Esophagus (tissue), 2 donors: ENCODE measurements at regions not wholly inside any gene's neighbourhood (a gene's known extent, or its start where the extent isn't known, plus 50 kb on each side); places are given as distances from the start of the nearest gene placed in this dataset.

Source experiments
- H3K27ac ChIP-seq, 2 donors: one replicate each; pipeline ENCODE4 v1.5.1; 2013; ENCODE audit warnings: low read depth in 2 of 2, mild to moderate bottlenecking in 2 of 2, inconsistent platforms in 1 of 2, low read length in 1 of 2, moderate library complexity in 1 of 2
- H3K27me3 ChIP-seq, 2 donors: one replicate each; pipeline ENCODE4 v1.6.1; 2013; ENCODE audit warnings: low read length in 2 of 2, control low read depth in 1 of 2, mild to moderate bottlenecking in 1 of 2; ENCODE audit not compliant: insufficient read depth in 2 of 2, control insufficient read depth in 1 of 2
- H3K36me3 ChIP-seq, 2 donors: one replicate each; pipeline ENCODE4 v1.6.1; 2013; ENCODE audit warnings: low read length in 1 of 2; ENCODE audit not compliant: control insufficient read depth in 2 of 2, insufficient read depth in 2 of 2
- H3K4me1 ChIP-seq, 2 donors: one replicate each; pipeline ENCODE4 v1.6.1; 2013; ENCODE audit warnings: low read length in 1 of 2; ENCODE audit not compliant: control insufficient read depth in 2 of 2, insufficient read depth in 2 of 2
- H3K4me3 ChIP-seq, 2 donors: one replicate each; pipeline ENCODE4 v1.5.1; 2013; ENCODE audit warnings: low read length in 2 of 2, mild to moderate bottlenecking in 2 of 2, low read depth in 1 of 2, moderate library complexity in 1 of 2
- H3K9me3 ChIP-seq, 2 donors: one replicate each; pipeline ENCODE4 v1.6.1; 2013; ENCODE audit warnings: mild to moderate bottlenecking in 2 of 2, low read depth in 1 of 2, low read length in 1 of 2, moderate library complexity in 1 of 2; ENCODE audit not compliant: control insufficient read depth in 2 of 2, insufficient read depth in 1 of 2
- WGBS, 2 donors: extraction: QIAGEN DNeasy Blood & Tissue Kit; methylation state at CpG; one replicate each; pipeline ENCODE4 v1.1.7; 2013; 5-methylcytosine and 5-hydroxymethylcytosine counted together
- donor health status: healthy with polysubstance abuse.
- donor health status: Bipolar disorder and iron deficiency.

DNA sequence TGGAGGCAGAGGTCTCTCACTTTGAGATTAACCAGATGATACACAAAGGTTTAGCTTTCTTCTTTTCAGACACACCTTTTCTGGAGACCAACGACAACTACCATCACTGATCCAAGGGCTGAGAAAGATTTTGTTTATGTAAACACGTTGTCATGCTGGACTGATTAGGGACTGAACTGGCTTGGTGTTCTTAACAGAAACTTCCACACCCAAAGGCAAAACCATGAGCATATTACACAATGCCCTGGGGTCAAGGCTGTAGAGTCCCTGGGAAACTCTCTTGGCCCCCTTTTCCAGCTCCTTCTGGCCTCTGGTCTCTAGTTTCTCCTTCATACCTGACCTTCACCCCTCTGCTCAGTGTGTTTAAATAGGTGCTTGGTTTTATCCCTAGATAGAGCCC, 447.0 kb upstream of the TCF4 start:
- H3K27me3 ChIP-seq: no peaks in the 10 kb centered on the region
- H3K36me3 ChIP-seq: no peaks in the 10 kb centered on the region
- H3K4me1 ChIP-seq: no peaks in the 10 kb centered on the region
- H3K27ac ChIP-seq: no peak overlapping the region
- 36 to 41% methylated on average over 2 of the region's 2 CpGs for WGBS, 2 donors
- H3K4me3 ChIP-seq: no peak overlapping the region
- H3K9me3 ChIP-seq: no peaks in the 10 kb centered on the region

DNA sequence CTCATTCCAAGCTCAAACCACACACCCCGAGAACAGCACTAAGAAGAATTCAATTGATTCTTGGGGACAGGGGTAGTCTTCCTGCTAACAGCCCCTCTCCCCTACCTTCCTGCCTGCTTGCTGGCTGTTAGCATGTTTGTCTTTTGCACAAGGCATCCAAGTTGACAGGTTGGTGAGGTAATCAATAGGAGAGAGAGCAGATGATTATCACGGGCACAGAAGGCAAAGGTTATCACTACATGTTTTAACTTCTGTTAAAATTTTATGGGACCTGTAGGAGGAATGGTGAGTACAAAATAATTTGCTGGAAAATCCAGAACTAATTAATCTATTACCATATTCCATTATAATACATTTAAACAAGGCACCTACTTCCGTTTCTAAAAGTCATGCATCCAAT, 442.1 kb upstream of the TCF4 start:
- no peaks in the 10 kb centered on the region for H3K4me1 ChIP-seq
- 84 to 88% methylated on average over 3 of the region's 3 CpGs for WGBS, 2 donors
- H3K27me3 ChIP-seq: no peaks in the 10 kb centered on the region
- H3K9me3 ChIP-seq: no peaks in the 10 kb centered on the region
- no peak overlapping the region for H3K27ac ChIP-seq
- H3K36me3 ChIP-seq: no peaks in the 10 kb centered on the region
- no peak overlapping the region for H3K4me3 ChIP-seq

DNA sequence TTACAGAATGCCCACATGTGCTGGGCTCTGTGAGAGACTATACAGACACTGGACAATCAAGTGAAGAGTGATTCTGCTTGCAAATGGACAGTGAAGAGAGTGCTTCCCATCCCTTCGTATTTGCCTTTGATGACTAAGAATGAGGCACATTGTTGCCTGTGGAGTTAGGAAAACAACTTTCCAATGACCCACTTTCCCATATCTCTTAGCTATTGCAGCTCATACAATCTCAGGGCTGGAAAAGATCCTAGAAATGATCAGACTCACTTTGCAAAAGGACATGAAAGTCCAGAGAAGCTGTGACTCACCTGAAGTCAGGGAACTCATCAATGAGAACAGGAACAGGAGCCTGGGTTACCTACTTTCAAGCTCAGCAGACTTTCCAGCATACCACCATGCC, 440.5 kb upstream of the TCF4 start:
- Histone ChIP-seq H3K27me3 (no peaks in the 10 kb centered on the region), H3K36me3 (no peaks in the 10 kb centered on the region), H3K4me3 (no peak overlapping the region), H3K9me3 (no peaks in the 10 kb centered on the region), H3K4me1 (no peaks in the 10 kb centered on the region), H3K27ac (no peak overlapping the region)
- 0% methylated on average over 1 of the region's 1 CpG for WGBS, 2 donors

DNA sequence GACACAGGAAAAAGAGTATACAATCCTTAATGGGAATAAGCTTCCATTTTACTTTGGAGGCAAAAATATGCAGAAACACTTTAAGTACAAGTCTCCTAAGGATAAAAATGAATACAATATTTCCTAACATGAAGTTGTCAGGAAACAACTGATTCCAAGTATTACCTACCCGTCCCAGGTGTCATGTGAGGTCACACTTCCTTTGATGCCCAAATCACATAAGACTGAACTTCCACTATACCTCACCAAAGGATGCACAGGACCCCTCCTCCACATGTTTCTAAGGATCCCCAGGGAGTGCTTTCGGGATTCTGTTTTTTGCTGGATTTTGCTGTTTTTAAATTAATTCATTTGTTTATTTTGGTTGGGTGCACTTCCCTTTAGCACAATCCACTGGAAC, 438.5 kb upstream of the TCF4 start:
- Histone ChIP-seq H3K36me3 (no peaks in the 10 kb centered on the region), H3K27me3 (no peaks in the 10 kb centered on the region), H3K4me3 (no peak overlapping the region), H3K9me3 (no peaks in the 10 kb centered on the region), H3K27ac (no peak overlapping the region), H3K4me1 (no peaks in the 10 kb centered on the region)
- 37 to 62% methylated on average over 2 of the region's 2 CpGs for WGBS, 2 donors

DNA sequence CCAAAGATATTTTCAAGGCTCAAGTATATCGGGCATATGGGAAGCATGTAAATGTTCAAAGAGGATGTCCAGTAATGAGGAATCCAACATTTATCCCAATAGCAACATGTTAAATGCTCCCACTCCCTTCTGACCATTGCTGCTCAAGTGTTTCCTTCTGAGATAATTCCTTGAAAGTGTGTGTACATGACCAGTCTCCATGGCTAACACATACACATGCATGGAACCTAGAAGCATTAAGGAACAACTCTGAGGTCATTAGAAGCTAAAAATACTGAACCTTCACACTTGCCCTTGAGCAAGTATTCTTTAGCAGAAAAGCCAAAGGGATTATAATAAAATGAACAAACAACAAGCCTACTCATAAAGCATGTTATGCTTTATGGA, 433.8 kb upstream of the TCF4 start:
- H3K4me1 ChIP-seq: no peaks in the 10 kb centered on the region
- 92 to 93% methylated on average over 1 of the region's 1 CpG for WGBS, 2 donors
- no peak overlapping the region for H3K27ac ChIP-seq
- no peaks in the 10 kb centered on the region for H3K9me3 ChIP-seq
- H3K4me3 ChIP-seq: no peak overlapping the region
- no peaks in the 10 kb centered on the region for H3K36me3 ChIP-seq
- H3K27me3 ChIP-seq: no peaks in the 10 kb centered on the region

DNA sequence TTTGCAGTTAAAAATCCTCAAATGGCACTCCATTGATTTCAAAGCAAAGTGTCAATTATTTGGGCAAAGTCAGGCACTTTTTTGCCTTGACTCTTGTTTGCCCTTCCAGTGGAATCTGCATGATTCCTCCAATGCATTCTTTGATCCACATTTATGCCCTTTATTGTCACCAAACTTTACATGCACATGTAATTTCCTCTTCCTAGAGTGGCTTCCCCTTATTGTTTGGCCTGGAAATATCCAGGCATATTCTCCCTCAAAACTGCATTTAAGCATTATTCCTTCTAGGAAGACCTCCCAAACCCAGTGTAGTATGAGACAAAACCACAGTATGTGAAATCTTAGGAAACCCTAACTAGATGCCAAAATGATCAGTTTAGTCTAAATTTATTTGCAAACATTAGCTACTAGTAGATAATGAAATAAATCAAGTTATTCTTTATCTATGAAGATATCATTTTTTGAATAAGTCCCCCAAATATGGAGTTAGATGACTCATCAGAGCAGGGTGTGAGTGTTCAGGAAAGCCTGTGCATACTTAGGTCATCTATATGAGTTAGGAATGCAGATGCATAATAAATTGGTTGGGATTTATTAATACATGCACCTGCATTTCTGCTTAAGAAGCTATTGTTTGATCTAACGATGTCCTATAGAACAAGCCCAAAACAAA, 433.3 kb upstream of the TCF4 start:
- Histone ChIP-seq H3K9me3 (no peaks in the 10 kb centered on the region), H3K27ac (no peak overlapping the region)

DNA sequence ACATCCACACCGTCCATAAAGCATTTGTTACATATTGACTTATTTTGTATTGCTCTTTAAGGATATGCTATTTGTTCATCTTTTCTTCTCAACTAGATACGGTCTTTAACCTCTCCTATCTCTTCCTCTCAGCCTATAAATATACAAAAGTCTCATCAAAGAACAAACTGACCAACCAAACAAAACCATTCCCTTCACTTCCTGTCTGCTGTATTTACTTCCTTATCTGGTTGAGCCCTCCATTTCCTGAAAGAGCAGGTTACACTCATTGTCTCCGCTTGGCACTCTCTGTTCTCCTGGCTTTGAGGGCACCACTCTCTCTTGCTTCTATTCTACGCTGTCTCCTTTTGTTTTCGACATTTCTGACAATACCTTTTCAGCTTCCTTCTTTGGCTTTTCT, 431.9 kb upstream of the TCF4 start:
- H3K27ac ChIP-seq: no peak overlapping the region
- WGBS, 2 donors: 79 to 80% methylated on average over 5 of the region's 5 CpGs
- H3K9me3 ChIP-seq: no peaks in the 10 kb centered on the region
- H3K4me3 ChIP-seq: no peak overlapping the region
- no peaks in the 10 kb centered on the region for H3K27me3 ChIP-seq
- no peaks in the 10 kb centered on the region for H3K4me1 ChIP-seq
- H3K36me3 ChIP-seq: no peaks in the 10 kb centered on the region

More for the DNA sequence above, 433.3 kb upstream of the TCF4 start:
- Histone ChIP-seq H3K27me3 (no peaks in the 10 kb centered on the region), H3K4me3 (no peak overlapping the region), H3K36me3 (no peaks in the 10 kb centered on the region), H3K4me1 (no peaks in the 10 kb centered on the region)
- WGBS, 2 donors: 77 to 86% methylated on average over 1 of the region's 1 CpG

DNA sequence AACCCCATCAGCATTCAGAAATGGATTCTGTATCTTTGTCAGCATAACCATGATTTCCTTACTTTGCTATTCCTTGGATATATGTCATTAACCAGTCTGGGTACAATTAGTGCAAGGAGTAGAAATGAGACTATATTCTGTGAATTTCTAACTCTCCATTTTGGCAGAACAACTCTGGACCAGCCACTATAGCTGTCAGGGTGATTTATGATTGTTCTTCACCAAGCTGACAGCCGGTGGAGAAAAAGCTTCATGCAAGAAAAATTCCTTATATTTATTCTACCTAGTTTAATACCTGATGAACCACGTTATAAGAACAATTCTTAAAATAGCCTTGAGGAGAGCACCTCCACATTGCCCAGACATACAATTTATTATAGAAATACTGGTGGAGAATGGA, 431.2 kb upstream of the TCF4 start:
- no peaks in the 10 kb centered on the region for H3K27me3 ChIP-seq
- H3K36me3 ChIP-seq: no peaks in the 10 kb centered on the region
- WGBS, 2 donors: 31 to 47% methylated on average over 2 of the region's 2 CpGs
- H3K4me3 ChIP-seq: no peak overlapping the region
- H3K9me3 ChIP-seq: no peaks in the 10 kb centered on the region
- H3K4me1 ChIP-seq: no peaks in the 10 kb centered on the region
- H3K27ac ChIP-seq: no peak overlapping the region

DNA sequence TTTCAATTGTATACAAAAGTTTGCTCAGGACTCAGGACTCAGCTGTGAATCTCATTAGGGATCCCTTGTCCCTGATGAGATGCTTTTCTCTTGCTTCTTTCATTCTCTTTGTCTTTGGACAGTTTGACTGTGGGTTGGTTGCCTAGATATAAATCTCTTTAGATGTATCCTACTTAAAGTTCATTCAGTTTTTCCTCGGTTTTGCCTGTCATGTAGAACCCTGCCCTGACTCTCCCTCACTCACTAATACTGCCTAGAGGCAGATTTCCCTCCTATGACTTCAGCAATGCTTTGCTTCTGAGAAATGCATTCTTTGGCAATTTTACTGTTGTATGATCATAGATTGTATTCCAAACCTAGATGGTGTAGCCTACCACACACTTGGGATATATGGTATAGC, 421.4 kb upstream of the TCF4 start:
- WGBS, 2 donors: 39 to 58% methylated on average over 1 of the region's 1 CpG
- Histone ChIP-seq H3K9me3 (no peaks in the 10 kb centered on the region), H3K4me1 (no peaks in the 10 kb centered on the region), H3K27me3 (no peaks in the 10 kb centered on the region), H3K27ac (no peak overlapping the region), H3K36me3 (no peaks in the 10 kb centered on the region), H3K4me3 (no peak overlapping the region)

DNA sequence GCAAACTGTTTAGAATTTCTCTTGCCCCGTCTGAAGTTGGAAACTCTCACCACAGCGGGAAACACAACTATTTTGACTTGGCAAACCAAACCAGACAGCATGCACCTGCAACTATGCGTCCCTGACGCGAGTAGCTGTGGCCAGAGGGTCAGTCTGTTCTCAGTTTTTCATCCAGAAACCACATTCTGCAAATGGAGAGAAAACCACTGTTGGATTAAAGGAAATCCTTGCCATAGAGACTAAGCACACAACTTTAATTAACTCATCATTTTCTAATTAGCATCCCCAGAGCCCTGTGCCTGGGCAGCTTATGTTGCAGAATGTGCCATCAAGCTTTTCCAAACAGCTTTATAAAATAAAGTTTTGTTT, 415.7 kb upstream of the TCF4 start:
- WGBS, 2 donors: 77 to 85% methylated on average over 5 of the region's 5 CpGs
- H3K9me3 ChIP-seq: no peaks in the 10 kb centered on the region
- H3K27me3 ChIP-seq: no peaks in the 10 kb centered on the region
- H3K4me3 ChIP-seq: no peak overlapping the region
- no peak overlapping the region for H3K27ac ChIP-seq
- H3K36me3 ChIP-seq: no peaks in the 10 kb centered on the region
- H3K4me1 ChIP-seq: no peaks in the 10 kb centered on the region
